ENCODE measurements at regions not wholly inside any gene's neighbourhood (a gene's known extent, or its start where the extent isn't known, plus 50 kb on each side); places are given as distances from the start of the nearest gene placed in this dataset.
A peak's percentile ranks its signal among the peaks of the same experiment; 100 is the strongest.

- H2AK9ac ChIP-seq (replicated peaks; ENCODE audit: low read depth, low read length, poor library complexity): no peak overlapping the region
- H4K20me1 ChIP-seq (ENCODE audit: insufficient read depth, low read length): no peaks in the 10 kb centered on the region
- H3K9me1 ChIP-seq (ENCODE audit: insufficient read depth, low read length): no peaks in the 10 kb centered on the region
- H3K4ac ChIP-seq (ENCODE audit: low read depth, low read length): no peak overlapping the region
- H3K27ac ChIP-seq (ENCODE audit: insufficient read depth, low read length): no peak overlapping the region
- POLR2A ChIA-PET (ENCODE audit: unreplicated experiment): no interaction called here
- no peaks in the 10 kb centered on the region for H3K36me3 ChIP-seq (ENCODE audit: control insufficient read depth, insufficient read depth, low read length)
- no peak overlapping the region for H2BK5ac ChIP-seq (ENCODE audit: low read depth, low read length, poor library complexity, severe bottlenecking)
- BruUV-seq (replicated peaks): no TSS peak
- H3K4me3 ChIP-seq (ENCODE audit: insufficient read depth, low read depth, low read length): no peak overlapping the region
- no peak overlapping the region for H2AK5ac ChIP-seq (ENCODE audit: low read depth, low read length)
- H3K18ac ChIP-seq (ENCODE audit: low read depth, low read length): no peak overlapping the region
- WGBS, 2 experiments (ENCODE audit: extremely low coverage in 2 of 2, insufficient read length in 1 of 2): no CpG with 5 or more reads among the region's 2 CpGs
- H3K79me1 ChIP-seq (ENCODE audit: low read depth in 1 of 2, low read length in 2 of 2): no peaks in the 10 kb centered on the region
- H2BK120ac ChIP-seq (ENCODE audit: low read depth, low read length): no peak overlapping the region
- peak; percentile 7 for DNase-seq
- H3K14ac ChIP-seq (replicated peaks; ENCODE audit: low read depth, low read length): no peak overlapping the region
- H4K8ac ChIP-seq (ENCODE audit: low read depth in 2 of 2, low read length in 2 of 2): no peak overlapping the region
- no peaks in the 10 kb centered on the region for H3K27me3 ChIP-seq (ENCODE audit: control insufficient read depth, insufficient read depth, low read length)
- CTCF ChIA-PET: no interaction called here
- no peak overlapping the region for H3K4me2 ChIP-seq (ENCODE audit: low read depth, low read length)
- TF ChIP-seq NFE2L2 (IDR thresholded peaks at IDR 0.05; ENCODE audit: low read depth, low read length): no peak
- no peak for TF ChIP-seq CEBPB (IDR thresholded peaks at IDR 0.05; ENCODE audit: low read depth, low read length)
- no peak for TF ChIP-seq MAZ (IDR thresholded peaks at IDR 0.05; ENCODE audit: borderline replicate concordance, low read depth, low read length)
- no peak for TF ChIP-seq POLR2A (IDR thresholded peaks at IDR 0.05; ENCODE audit: low read depth, low read length)
- TF ChIP-seq BHLHE40 (IDR thresholded peaks at IDR 0.05; ENCODE audit: low read depth, low read length): no peak
- no peak for TF ChIP-seq CTCF (conservative IDR thresholded peaks at IDR 0.05; ENCODE audit: low read depth, low read length)
- no peak for TF ChIP-seq FOS (IDR thresholded peaks at IDR 0.05; ENCODE audit: low read depth, low read length)
- no peak for TF ChIP-seq CHD1 (IDR thresholded peaks at IDR 0.05; ENCODE audit: low read depth, low read length)
- no peak for TF ChIP-seq SMC3 (IDR thresholded peaks at IDR 0.05; ENCODE audit: low read depth, low read length)
- TF ChIP-seq USF2 (IDR thresholded peaks at IDR 0.05; ENCODE audit: low read depth, low read length): no peak
- TF ChIP-seq ELK1 (IDR thresholded peaks at IDR 0.05; ENCODE audit: borderline replicate concordance, low read depth, low read length): no peak
- TF ChIP-seq RAD21 (IDR thresholded peaks at IDR 0.05; ENCODE audit: low read length): no peak
- ATAC-seq (ENCODE audit: low read depth): no peak
- no peaks in the 10 kb centered on the region for H3K4me1 ChIP-seq (ENCODE audit: control insufficient read depth, insufficient read depth, low read length)
- no peak overlapping the region for H3K56ac ChIP-seq (ENCODE audit: extremely low read depth, insufficient read depth, low read length)
- intact Hi-C loops (cut with micrococcal nuclease): no loop called here
- no peak overlapping the region for H3K23ac ChIP-seq (ENCODE audit: low read depth, low read length)
- H4K5ac ChIP-seq (ENCODE audit: low read depth, low read length): no peak overlapping the region
- no peak overlapping the region for H2BK20ac ChIP-seq (ENCODE audit: low read depth, low read length)
- in situ Hi-C loops (cut with MboI; ENCODE audit: low sequenced_read_pairs): no loop called here
- dilution Hi-C loops (cut with HindIII; ENCODE audit: low sequenced_read_pairs, unreplicated experiment): no loop called here
- no peak overlapping the region for H4K91ac ChIP-seq (ENCODE audit: insufficient read depth, low read depth, low read length)
- no peak overlapping the region for H3K9ac ChIP-seq (ENCODE audit: low read depth, low read length)
- H2AFZ ChIP-seq (replicated peaks; ENCODE audit: low read length, poor library complexity): no peak overlapping the region
- H3K9me3 ChIP-seq (ENCODE audit: control insufficient read depth, insufficient read depth, low read length): peaks cover 4% of the 10 kb centered on the region; the same call in 1 of the 2 replicates
- no peak overlapping the region for H2BK15ac ChIP-seq (ENCODE audit: low read depth, low read length)
Measured at GRCh38 chr7:109964780-109965179, 1126.1 kb upstream of the LRRN3 start.
